ENCODE measurements at regions not wholly inside any gene's neighbourhood (a gene's known extent, or its start where the extent isn't known, plus 50 kb on each side); places are given as distances from the start of the nearest gene placed in this dataset.

DNA sequence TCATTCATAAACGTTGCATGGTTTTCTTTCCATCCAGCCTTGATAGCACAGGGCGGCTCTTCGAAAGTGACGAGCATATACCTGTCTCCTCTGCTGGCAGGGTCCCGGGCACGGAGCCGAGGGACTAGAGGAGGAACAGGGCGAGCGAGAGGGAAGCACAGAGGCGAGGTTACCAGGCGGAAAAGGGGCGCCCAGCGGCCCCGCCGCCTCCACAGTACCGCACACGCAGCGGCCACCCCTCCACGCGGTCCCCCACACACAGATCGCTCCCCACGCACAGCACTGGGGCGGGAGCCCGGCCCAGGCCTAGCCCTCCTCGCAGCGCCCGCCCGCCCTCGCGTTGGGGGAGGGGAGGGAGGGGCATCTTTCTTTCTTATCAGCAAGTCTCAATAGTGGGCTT lies 296.6 kb upstream of the DAB2 start:
- TF ChIP-seq EZH2phosphoT487 (IDR thresholded peaks at IDR 0.05; ENCODE audit: low read depth) = no peak
- TF ChIP-seq, protein P1, sequence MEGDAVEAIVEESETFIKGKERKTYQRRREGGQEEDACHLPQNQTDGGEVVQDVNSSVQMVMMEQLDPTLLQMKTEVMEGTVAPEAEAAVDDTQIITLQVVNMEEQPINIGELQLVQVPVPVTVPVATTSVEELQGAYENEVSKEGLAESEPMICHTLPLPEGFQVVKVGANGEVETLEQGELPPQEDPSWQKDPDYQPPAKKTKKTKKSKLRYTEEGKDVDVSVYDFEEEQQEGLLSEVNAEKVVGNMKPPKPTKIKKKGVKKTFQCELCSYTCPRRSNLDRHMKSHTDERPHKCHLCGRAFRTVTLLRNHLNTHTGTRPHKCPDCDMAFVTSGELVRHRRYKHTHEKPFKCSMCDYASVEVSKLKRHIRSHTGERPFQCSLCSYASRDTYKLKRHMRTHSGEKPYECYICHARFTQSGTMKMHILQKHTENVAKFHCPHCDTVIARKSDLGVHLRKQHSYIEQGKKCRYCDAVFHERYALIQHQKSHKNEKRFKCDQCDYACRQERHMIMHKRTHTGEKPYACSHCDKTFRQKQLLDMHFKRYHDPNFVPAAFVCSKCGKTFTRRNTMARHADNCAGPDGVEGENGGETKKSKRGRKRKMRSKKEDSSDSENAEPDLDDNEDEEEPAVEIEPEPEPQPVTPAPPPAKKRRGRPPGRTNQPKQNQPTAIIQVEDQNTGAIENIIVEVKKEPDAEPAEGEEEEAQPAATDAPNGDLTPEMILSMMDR (IDR thresholded peaks at IDR 0.05; ENCODE audit: low read depth, low read length) = no peak

All from OCI-LY3 (cell line).